DND-41 (cell line): ENCODE measurements at regions not wholly inside any gene's neighbourhood (a gene's known extent, or its start where the extent isn't known, plus 50 kb on each side); places are given as distances from the start of the nearest gene placed in this dataset.

Experiments
- ATAC-seq: fragments of 200-7000 bp; cut with Tn5 transposase; 3 replicates; pipeline ENCODE4 v1.9.1; 2021; ENCODE audit warnings: low read depth; ENCODE audit not compliant: insufficient read depth
- DNase-seq: peaks from one replicate; pipeline ENCODE4 v3.0.0-alpha.2; 2020
- H2AFZ ChIP-seq: 2 replicates; pipeline ENCODE4 v1.6.0; 2012; ENCODE audit warnings: low read depth, low read length
- H3K27ac ChIP-seq: 2 replicates; pipeline ENCODE4 v1.5.1; 2012; ENCODE audit warnings: low read length, inconsistent platforms
- H3K27me3 ChIP-seq: fragments of 200-600 bp; sonication (generic); 2 replicates; pipeline ENCODE4 v1.6.0; 2012; ENCODE audit warnings: low read length, mild to moderate bottlenecking, inconsistent platforms; ENCODE audit not compliant: insufficient read depth, poor library complexity
- H3K36me3 ChIP-seq: 2 replicates; pipeline ENCODE4 v1.5.1; 2012; ENCODE audit warnings: low read length, inconsistent platforms; ENCODE audit not compliant: insufficient read depth
- H3K4me1 ChIP-seq: 2 replicates; pipeline ENCODE4 v1.5.1; 2012; ENCODE audit warnings: mild to moderate bottlenecking, low read length; ENCODE audit not compliant: insufficient read depth
- H3K4me2 ChIP-seq: 2 replicates; pipeline ENCODE4 v1.6.0; 2012; ENCODE audit warnings: mild to moderate bottlenecking, moderate library complexity, low read length, inconsistent platforms; ENCODE audit not compliant: insufficient read depth
- H3K4me3 ChIP-seq, 2 experiments: fragments of 200-600 bp in 1 of 2; shearing (Covaris generic) in 1 of 2; 2 replicates each; pipeline ENCODE4 v1.5.1; 2012 to 2016; ENCODE audit warnings: inconsistent platforms in 2 of 2, low read length in 2 of 2, mild to moderate bottlenecking in 2 of 2, low read depth in 1 of 2, moderate library complexity in 1 of 2
- H3K79me2 ChIP-seq: 2 replicates; pipeline ENCODE4 v1.6.0; 2012; ENCODE audit warnings: low read length, inconsistent platforms; ENCODE audit not compliant: insufficient read depth
- H3K9ac ChIP-seq: 2 replicates; pipeline ENCODE4 v1.6.0; 2012; ENCODE audit warnings: low read depth, mild to moderate bottlenecking, inconsistent platforms, low read length, moderate library complexity
- H3K9me3 ChIP-seq: 2 replicates; pipeline ENCODE4 v1.5.1; 2012; ENCODE audit warnings: low read length, moderate library complexity, mild to moderate bottlenecking, inconsistent platforms; ENCODE audit not compliant: insufficient read depth, severe bottlenecking
- H4K20me1 ChIP-seq: 2 replicates; pipeline ENCODE4 v1.6.0; 2012; ENCODE audit warnings: low read length; ENCODE audit not compliant: insufficient read depth
- EZH2 ChIP-seq: IDR thresholded peaks from 3 replicates; pipeline ENCODE4 v1.6.1; 2012; ENCODE audit warnings: borderline replicate concordance, low read depth, mild to moderate bottlenecking, moderate library complexity, low read length, inconsistent platforms; ENCODE audit not compliant: severe bottlenecking
- TF ChIP-seq, protein P1 (sequence below): IDR thresholded peaks from 2 replicates; pipeline ENCODE4 v1.5.1; 2012; ENCODE audit warnings: borderline replicate concordance, low read length, moderate library complexity, mild to moderate bottlenecking; ENCODE audit not compliant: poor library complexity, severe bottlenecking; ENCODE audit errors: extremely low read depth

DNA sequence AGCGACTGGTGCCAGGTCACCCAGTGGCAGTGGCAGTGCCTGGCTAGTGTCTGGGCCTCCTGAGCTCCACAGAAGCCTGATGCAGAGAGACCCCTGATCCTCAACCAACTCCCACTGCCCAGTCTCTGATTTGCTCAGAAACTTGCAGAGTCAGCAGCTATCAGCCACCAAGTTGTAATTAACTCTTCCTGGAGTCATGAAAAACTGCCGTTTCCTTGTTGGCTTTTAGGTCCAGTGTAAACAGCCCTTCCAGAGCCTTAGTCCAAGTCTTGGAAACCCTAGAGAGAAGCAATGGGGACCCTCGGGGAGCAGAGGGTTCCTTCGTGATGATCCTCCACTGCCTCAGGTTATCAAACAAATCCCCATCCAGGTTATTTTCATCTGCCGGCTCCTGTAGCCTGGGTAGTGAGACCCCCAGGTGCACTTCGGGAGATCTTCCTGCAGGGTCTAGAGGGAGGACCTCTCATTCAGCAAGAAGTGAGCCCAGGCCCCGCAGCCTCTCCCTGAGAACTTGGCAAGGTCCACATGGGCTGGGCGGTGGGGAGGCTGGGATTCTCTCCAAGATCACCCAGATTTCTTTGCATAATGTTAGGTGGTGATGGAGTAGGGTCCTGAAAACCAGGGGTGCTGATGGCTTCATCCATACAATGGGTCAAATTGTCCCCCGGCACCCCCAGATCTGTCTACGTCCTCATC is 137.7 kb upstream of the HDAC4 start:
- Histone ChIP-seq H3K36me3 (no peaks in the 10 kb centered on the region), H3K4me2 (no peak overlapping the region), H3K79me2 (no peaks in the 10 kb centered on the region), H3K4me3 (no peak overlapping the region), H3K27me3 (no peaks in the 10 kb centered on the region), H2AFZ (no peak overlapping the region), H3K4me1 (peaks cover under 1% of the 10 kb centered on the region; the same call in 1 of the 2 replicates), H4K20me1 (no peaks in the 10 kb centered on the region), H3K9me3 (peaks cover 11% of the 10 kb centered on the region), H3K9ac (no peak overlapping the region), H3K27ac (no peak overlapping the region)
- TF ChIP-seq EZH2: no peak
- TF ChIP-seq, protein P1, sequence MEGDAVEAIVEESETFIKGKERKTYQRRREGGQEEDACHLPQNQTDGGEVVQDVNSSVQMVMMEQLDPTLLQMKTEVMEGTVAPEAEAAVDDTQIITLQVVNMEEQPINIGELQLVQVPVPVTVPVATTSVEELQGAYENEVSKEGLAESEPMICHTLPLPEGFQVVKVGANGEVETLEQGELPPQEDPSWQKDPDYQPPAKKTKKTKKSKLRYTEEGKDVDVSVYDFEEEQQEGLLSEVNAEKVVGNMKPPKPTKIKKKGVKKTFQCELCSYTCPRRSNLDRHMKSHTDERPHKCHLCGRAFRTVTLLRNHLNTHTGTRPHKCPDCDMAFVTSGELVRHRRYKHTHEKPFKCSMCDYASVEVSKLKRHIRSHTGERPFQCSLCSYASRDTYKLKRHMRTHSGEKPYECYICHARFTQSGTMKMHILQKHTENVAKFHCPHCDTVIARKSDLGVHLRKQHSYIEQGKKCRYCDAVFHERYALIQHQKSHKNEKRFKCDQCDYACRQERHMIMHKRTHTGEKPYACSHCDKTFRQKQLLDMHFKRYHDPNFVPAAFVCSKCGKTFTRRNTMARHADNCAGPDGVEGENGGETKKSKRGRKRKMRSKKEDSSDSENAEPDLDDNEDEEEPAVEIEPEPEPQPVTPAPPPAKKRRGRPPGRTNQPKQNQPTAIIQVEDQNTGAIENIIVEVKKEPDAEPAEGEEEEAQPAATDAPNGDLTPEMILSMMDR: no peak
- ATAC-seq (no peak), DNase-seq (no peak)

DNA sequence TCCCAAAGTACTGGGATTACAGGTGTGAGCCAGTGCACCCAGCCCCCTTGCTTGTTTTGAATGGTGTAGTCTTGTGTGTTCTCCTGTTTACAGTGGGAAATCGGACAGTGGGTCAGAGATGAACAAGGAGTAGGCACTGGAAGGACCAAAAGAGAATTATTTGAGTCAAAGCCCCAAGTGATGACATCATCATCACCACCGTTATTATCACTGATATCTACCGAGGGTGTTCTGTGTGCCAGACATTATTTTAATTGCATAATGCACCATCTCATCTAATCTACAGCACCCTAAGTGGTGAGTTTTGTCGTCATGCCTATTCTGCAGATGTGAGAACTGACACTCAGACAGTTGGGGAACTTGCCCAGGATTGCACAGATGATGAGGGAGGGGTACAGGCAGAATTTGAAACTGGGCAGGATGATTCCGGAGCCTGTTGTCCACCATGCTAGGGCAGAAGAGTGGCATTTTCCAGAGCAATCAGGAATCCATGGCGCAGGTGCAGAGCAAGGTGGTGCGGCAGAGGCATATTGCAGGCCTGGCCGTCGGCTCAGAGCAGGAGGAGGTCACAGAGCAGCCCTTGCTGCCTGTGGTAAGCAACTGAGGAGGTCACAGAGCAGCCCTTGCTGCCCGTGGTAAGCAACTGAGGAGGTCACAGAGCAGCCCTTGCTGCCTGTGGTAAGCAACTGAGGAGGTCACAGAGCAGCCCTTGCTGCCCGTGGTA is 137.0 kb upstream of the HDAC4 start:
- ATAC-seq (no peak), DNase-seq (no peak)
- TF ChIP-seq EZH2: no peak
- TF ChIP-seq, protein P1: no peak
- Histone ChIP-seq H3K9ac (no peak overlapping the region), H3K79me2 (no peaks in the 10 kb centered on the region), H4K20me1 (no peaks in the 10 kb centered on the region), H3K27me3 (no peaks in the 10 kb centered on the region), H3K4me3 (no peak overlapping the region), H2AFZ (no peak overlapping the region), H3K27ac (no peak overlapping the region), H3K4me2 (no peak overlapping the region), H3K9me3 (peaks cover 11% of the 10 kb centered on the region), H3K4me1 (peaks cover 4% of the 10 kb centered on the region), H3K36me3 (no peaks in the 10 kb centered on the region)

DNA sequence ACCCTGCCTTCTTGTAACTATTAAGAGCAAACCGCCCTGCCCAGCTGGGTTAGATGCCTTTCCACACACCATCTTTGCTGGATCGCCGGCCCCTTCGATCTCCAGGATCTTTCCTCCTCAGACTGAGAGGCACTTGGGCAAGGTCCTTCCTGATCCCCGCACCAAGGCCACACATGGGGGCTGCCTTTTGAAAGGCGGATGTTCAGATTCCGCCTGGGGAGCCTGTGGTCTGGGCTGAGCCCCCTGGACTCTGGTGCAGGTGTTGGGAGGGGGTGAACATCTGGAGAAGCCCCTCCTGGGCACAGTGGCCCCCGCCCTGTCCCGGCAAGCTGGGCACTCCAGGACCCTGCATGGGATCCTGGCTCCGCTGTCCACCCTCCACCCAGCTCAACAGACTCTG is 135.4 kb upstream of the HDAC4 start:
- ATAC-seq: no peak
- peaks cover 8% of the 10 kb centered on the region for H3K9me3 ChIP-seq
- no peak overlapping the region for H2AFZ ChIP-seq
- no peak overlapping the region for H3K4me3 ChIP-seq
- H3K27me3 ChIP-seq: no peaks in the 10 kb centered on the region
- TF ChIP-seq EZH2: no peak
- TF ChIP-seq, protein P1: no peak
- no peaks in the 10 kb centered on the region for H3K79me2 ChIP-seq
- H3K36me3 ChIP-seq: no peaks in the 10 kb centered on the region
- no peak overlapping the region for H3K4me2 ChIP-seq
- no peak for DNase-seq
- H3K9ac ChIP-seq: no peak overlapping the region
- peaks cover 11% of the 10 kb centered on the region for H3K4me1 ChIP-seq
- H3K27ac ChIP-seq: no peak overlapping the region
- no peaks in the 10 kb centered on the region for H4K20me1 ChIP-seq
